Endothelial cell (in vitro differentiated cells): ENCODE measurements at regions not wholly inside any gene's neighbourhood (a gene's known extent, or its start where the extent isn't known, plus 50 kb on each side); places are given as distances from the start of the nearest gene placed in this dataset.

Source experiments
- DNase-seq: peaks from one replicate; pipeline ENCODE4 v3.0.0; 2021; ENCODE audit warnings: low spot score
- H3K27ac Mint-ChIP-seq: one replicate; pipeline ENCODE4 v1.8.0; 2021; ENCODE audit warnings: mixed read lengths, inconsistent platforms; ENCODE audit not compliant: unreplicated experiment
- H3K27me3 Mint-ChIP-seq: one replicate; pipeline ENCODE4 v1.8.0; 2021; ENCODE audit warnings: mild to moderate bottlenecking, moderate library complexity, mixed read lengths, inconsistent platforms; ENCODE audit not compliant: unreplicated experiment
- H3K36me3 Mint-ChIP-seq: one replicate; pipeline ENCODE4 v1.8.0; 2021; ENCODE audit warnings: mild to moderate bottlenecking, low read depth, mixed read lengths, inconsistent platforms; ENCODE audit not compliant: unreplicated experiment
- H3K4me1 Mint-ChIP-seq: one replicate; pipeline ENCODE4 v1.8.0; 2021; ENCODE audit warnings: mild to moderate bottlenecking, mixed read lengths, inconsistent platforms; ENCODE audit not compliant: unreplicated experiment
- H3K4me3 Mint-ChIP-seq: one replicate; pipeline ENCODE4 v1.8.0; 2021; ENCODE audit warnings: mild to moderate bottlenecking, mixed read lengths, inconsistent platforms; ENCODE audit not compliant: unreplicated experiment
- H3K9me3 Mint-ChIP-seq: one replicate; pipeline ENCODE4 v1.8.0; 2021; ENCODE audit warnings: mixed read lengths, inconsistent platforms; ENCODE audit not compliant: unreplicated experiment
- TF ChIP-seq, protein P1 (sequence below): fragments of 200-600 bp; sonication (generic); IDR thresholded peaks from one replicate; pipeline ENCODE4 v1.5.0; 2021; ENCODE audit warnings: antibody characterized with exemption; ENCODE audit not compliant: unreplicated experiment

DNA sequence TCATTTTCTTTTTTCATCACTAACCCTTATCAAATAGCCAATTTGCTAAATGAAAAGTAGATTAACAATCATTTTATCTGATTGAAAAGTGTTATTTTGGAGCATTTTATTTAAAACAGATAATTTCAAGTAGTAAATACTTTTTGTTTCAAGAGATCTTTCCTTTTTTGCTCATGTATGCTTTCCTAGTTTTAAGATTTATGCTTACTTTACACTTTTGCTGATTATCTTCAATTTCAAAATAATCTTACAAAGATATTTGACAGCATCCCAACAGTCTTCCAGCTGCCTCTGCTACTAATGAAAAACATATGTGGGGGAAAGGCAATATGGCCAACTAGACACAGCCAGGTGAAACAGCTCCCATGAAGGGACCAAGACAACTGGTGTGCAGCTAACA lies 1027.3 kb upstream of the CDH9 start:
- no peak overlapping the region for H3K4me3 Mint-ChIP-seq
- H3K27me3 Mint-ChIP-seq = no peaks in the 10 kb centered on the region
- H3K9me3 Mint-ChIP-seq = no peaks in the 10 kb centered on the region
- TF ChIP-seq, protein P1, sequence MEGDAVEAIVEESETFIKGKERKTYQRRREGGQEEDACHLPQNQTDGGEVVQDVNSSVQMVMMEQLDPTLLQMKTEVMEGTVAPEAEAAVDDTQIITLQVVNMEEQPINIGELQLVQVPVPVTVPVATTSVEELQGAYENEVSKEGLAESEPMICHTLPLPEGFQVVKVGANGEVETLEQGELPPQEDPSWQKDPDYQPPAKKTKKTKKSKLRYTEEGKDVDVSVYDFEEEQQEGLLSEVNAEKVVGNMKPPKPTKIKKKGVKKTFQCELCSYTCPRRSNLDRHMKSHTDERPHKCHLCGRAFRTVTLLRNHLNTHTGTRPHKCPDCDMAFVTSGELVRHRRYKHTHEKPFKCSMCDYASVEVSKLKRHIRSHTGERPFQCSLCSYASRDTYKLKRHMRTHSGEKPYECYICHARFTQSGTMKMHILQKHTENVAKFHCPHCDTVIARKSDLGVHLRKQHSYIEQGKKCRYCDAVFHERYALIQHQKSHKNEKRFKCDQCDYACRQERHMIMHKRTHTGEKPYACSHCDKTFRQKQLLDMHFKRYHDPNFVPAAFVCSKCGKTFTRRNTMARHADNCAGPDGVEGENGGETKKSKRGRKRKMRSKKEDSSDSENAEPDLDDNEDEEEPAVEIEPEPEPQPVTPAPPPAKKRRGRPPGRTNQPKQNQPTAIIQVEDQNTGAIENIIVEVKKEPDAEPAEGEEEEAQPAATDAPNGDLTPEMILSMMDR = no peak
- H3K4me1 Mint-ChIP-seq = peaks cover 5% of the 10 kb centered on the region
- no peak overlapping the region for H3K27ac Mint-ChIP-seq
- H3K36me3 Mint-ChIP-seq = no peaks in the 10 kb centered on the region
- no peak for DNase-seq

DNA sequence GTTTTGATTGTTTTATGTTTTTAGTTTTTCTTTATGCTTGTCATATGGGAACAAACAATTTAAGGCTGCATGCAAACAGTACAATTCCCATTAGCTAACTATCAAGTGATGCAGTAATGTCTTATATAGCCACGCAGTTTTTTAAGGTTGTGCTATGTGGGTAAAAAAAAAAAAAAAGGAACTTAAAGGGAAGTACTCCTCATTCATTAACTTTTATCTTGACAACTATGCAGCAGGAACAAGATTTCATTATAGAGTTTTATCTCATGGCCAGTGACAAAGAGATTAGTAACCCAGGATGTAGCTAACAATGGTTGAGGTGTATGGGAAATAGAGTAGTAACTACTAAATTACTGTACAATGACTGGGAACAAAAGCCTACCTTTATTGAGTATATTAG lies 1008.2 kb upstream of the CDH9 start:
- Mint-ChIP-seq H3K4me3 (no peak overlapping the region), H3K27me3 (no peaks in the 10 kb centered on the region), H3K4me1 (no peaks in the 10 kb centered on the region)

DNA sequence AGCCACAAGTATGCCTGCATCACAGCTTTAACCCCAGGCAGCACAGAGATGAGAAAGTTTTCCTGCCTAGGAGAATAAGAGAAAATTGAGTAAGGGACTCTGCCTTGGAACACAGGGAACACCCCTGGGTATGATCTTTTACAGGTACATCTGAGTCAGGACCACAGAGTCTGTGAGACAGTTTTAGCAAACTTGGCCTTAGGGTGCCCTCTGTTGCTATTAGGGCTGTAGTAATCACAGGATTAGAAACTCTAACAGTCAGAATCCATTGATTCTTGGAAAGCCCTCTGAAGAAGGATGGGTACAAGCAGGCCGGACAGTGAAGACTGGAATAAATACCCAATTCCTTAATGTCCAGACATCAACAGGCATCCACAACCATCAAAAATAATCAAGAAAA lies 989.5 kb upstream of the CDH9 start:
- H3K36me3 Mint-ChIP-seq = no peaks in the 10 kb centered on the region
- no peaks in the 10 kb centered on the region for H3K27me3 Mint-ChIP-seq
- H3K4me1 Mint-ChIP-seq = no peaks in the 10 kb centered on the region
- no peak overlapping the region for H3K27ac Mint-ChIP-seq
- TF ChIP-seq, protein P1 = no peak
- no peaks in the 10 kb centered on the region for H3K9me3 Mint-ChIP-seq
- no peak overlapping the region for H3K4me3 Mint-ChIP-seq
- DNase-seq = no peak

More for the DNA sequence above, 1008.2 kb upstream of the CDH9 start:
- Mint-ChIP-seq H3K27ac (no peak overlapping the region), H3K36me3 (no peaks in the 10 kb centered on the region), H3K9me3 (no peaks in the 10 kb centered on the region)
- TF ChIP-seq, protein P1 = no peak
- no peak for DNase-seq

DNA sequence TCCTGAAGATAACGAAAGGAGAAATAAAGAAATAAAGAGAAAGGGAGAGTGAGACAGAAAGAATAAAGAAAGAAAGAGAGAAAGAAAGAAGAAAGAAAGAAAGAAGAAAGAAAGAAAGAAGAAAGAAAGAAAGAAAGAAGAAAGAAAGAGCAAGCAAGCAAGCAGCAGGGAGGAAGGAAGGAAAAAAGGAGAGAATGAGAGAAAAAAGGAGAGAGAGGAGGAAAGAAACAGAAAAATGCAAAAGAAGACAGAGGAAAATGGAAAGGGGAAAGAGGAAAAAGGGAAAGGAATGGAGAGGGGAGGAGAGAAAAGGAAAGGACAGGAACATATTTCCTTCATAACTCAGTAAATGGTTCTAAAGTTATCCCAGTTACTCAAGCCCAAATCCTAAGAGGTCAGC lies 978.8 kb upstream of the CDH9 start:
- H3K27ac Mint-ChIP-seq = no peak overlapping the region
- peaks cover 10% of the 10 kb centered on the region for H3K36me3 Mint-ChIP-seq
- no peak overlapping the region for H3K4me3 Mint-ChIP-seq
- H3K27me3 Mint-ChIP-seq = peaks cover 2% of the 10 kb centered on the region
- TF ChIP-seq, protein P1 = no peak
- DNase-seq = no peak
- no peaks in the 10 kb centered on the region for H3K4me1 Mint-ChIP-seq
- H3K9me3 Mint-ChIP-seq = peaks cover 6% of the 10 kb centered on the region

DNA sequence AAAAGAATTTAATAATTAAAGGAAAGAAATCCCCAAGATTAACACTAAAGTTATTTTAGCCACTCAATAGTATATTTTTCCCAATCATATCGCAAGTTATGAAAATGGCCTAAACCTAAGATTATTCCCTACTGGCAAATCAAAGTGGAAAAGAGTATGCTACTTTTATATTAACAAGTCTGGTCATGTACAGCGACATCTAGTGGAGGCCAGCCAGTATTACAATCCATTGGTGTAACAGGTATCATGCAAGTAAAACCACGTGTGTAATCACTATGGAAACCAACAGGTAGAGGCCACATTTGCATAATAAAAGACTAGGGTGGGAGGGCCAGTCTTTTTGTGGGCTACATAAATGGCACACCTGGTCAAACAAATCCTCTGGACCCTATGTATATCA lies 976.4 kb upstream of the CDH9 start:
- DNase-seq = no peak
- TF ChIP-seq, protein P1 = peak; percentile 69
- H3K36me3 Mint-ChIP-seq = peaks cover 16% of the 10 kb centered on the region
- H3K27ac Mint-ChIP-seq = no peak overlapping the region
- no peaks in the 10 kb centered on the region for H3K4me1 Mint-ChIP-seq
- H3K4me3 Mint-ChIP-seq = no peak overlapping the region
- peaks cover 13% of the 10 kb centered on the region for H3K9me3 Mint-ChIP-seq
- H3K27me3 Mint-ChIP-seq = peaks cover 2% of the 10 kb centered on the region
